Neutrophil (primary cell): ENCODE measurements at regions not wholly inside any gene's neighbourhood (a gene's known extent, or its start where the extent isn't known, plus 50 kb on each side); places are given as distances from the start of the nearest gene placed in this dataset.

Source experiments
- H3K27ac ChIP-seq: fragments of 200-600 bp; sonication (generic); 2 replicates; pipeline ENCODE4 v1.5.1; 2016; ENCODE audit warnings: mild to moderate bottlenecking, moderate library complexity
- H3K27me3 ChIP-seq: fragments of 200-600 bp; sonication (generic); 2 replicates; pipeline ENCODE4 v1.6.0; 2016; ENCODE audit warnings: mild to moderate bottlenecking
- H3K36me3 ChIP-seq: fragments of 200-600 bp; sonication (generic); 2 replicates; pipeline ENCODE4 v1.5.1; 2017
- H3K4me1 ChIP-seq, 2 experiments: fragments of 200-600 bp in 1 of 2; sonication (generic) in 1 of 2; 1 replicate in 1 of 2; 2 replicates in 1 of 2; pipeline versions ENCODE4 v1.5.1 to v1.6.1; 2013 to 2016; ENCODE audit warnings: low read depth in 1 of 2, low read length in 1 of 2, mild to moderate bottlenecking in 1 of 2, moderate library complexity in 1 of 2; ENCODE audit not compliant: control insufficient read depth in 1 of 2, insufficient read depth in 1 of 2
- H3K4me3 ChIP-seq, 2 experiments: fragments of 200-600 bp in 1 of 2; sonication (generic) in 1 of 2; 1 replicate in 1 of 2; 2 replicates in 1 of 2; pipeline ENCODE4 v1.5.1; 2013 to 2016; ENCODE audit warnings: low read depth in 1 of 2, low read length in 1 of 2, mild to moderate bottlenecking in 1 of 2, moderate library complexity in 1 of 2
- H3K9me3 ChIP-seq: fragments of 200-600 bp; sonication (generic); 2 replicates; pipeline ENCODE4 v1.5.1; 2016
- CTCF ChIP-seq: fragments of 200-600 bp; sonication (generic); IDR thresholded peaks from 2 replicates; pipeline ENCODE4 v1.5.1; 2016; ENCODE audit warnings: antibody characterized with exemption

- H3K27me3 ChIP-seq = peaks cover 6% of the 10 kb centered on the region
- no peaks in the 10 kb centered on the region for H3K9me3 ChIP-seq
- H3K4me1 ChIP-seq = no peaks in the 10 kb centered on the region
- no peaks in the 10 kb centered on the region for H3K36me3 ChIP-seq
- no peak overlapping the region for H3K4me3 ChIP-seq
- TF ChIP-seq CTCF = no peak
- no peak overlapping the region for H3K27ac ChIP-seq
These were observed 135.0 kb upstream of the HNMT start for GRCh38 chr2:137829251-137829650.

- no peaks in the 10 kb centered on the region for H3K4me1 ChIP-seq
- H3K9me3 ChIP-seq = no peaks in the 10 kb centered on the region
- no peak overlapping the region for H3K4me3 ChIP-seq
- H3K27ac ChIP-seq = no peak overlapping the region
- no peaks in the 10 kb centered on the region for H3K36me3 ChIP-seq
- no peak for TF ChIP-seq CTCF
- peaks cover 6% of the 10 kb centered on the region for H3K27me3 ChIP-seq
These were observed 129.4 kb upstream of the HNMT start for GRCh38 chr2:137834760-137835379.

DNA sequence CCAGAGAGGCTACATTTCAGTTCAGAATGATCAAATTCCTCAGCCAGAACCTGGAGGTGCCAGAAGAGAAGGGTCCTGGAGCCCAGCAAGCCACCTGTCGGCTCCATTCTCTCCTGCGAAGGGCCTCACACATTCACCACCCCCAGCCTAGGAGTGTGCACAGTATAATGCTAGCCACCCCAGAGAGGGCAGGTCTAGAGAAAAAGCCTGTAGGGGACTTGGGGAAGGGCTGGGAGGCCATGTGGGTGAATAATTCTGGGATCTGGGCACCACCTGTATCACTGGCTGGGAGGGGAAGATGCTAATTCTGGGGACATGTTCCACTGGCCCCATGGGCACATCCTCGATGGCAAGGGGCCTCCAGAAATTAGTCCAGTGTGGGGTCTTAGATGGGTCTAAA, 127.6 kb upstream of the HNMT start:
- no peaks in the 10 kb centered on the region for H3K4me1 ChIP-seq
- no peaks in the 10 kb centered on the region for H3K9me3 ChIP-seq
- no peak overlapping the region for H3K4me3 ChIP-seq
- H3K36me3 ChIP-seq = no peaks in the 10 kb centered on the region
- TF ChIP-seq CTCF = no peak
- peaks cover 6% of the 10 kb centered on the region for H3K27me3 ChIP-seq
- no peak overlapping the region for H3K27ac ChIP-seq

DNA sequence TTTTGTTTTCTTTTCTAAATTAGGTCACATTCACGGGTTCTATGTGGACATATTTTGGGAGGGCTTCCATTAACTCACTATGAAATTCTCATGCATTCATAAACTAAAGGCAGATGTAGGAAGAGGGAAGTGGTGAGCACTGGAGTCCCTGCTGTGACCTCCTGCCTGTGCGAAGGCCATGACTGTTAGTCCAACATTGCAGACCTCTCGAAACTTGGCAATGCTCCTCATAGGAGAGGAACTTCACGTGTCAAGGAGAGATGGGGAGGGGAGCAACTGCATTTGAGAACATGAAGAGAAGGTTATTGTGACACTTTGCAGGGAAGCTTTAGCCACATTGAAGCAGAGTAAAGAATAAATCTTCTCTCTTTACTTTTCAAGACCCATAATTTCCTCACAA, 126.4 kb upstream of the HNMT start:
- no peaks in the 10 kb centered on the region for H3K27me3 ChIP-seq
- H3K36me3 ChIP-seq = no peaks in the 10 kb centered on the region
- H3K27ac ChIP-seq = no peak overlapping the region
- no peak for TF ChIP-seq CTCF
- H3K9me3 ChIP-seq = no peaks in the 10 kb centered on the region
- no peaks in the 10 kb centered on the region for H3K4me1 ChIP-seq
- H3K4me3 ChIP-seq = no peak overlapping the region

DNA sequence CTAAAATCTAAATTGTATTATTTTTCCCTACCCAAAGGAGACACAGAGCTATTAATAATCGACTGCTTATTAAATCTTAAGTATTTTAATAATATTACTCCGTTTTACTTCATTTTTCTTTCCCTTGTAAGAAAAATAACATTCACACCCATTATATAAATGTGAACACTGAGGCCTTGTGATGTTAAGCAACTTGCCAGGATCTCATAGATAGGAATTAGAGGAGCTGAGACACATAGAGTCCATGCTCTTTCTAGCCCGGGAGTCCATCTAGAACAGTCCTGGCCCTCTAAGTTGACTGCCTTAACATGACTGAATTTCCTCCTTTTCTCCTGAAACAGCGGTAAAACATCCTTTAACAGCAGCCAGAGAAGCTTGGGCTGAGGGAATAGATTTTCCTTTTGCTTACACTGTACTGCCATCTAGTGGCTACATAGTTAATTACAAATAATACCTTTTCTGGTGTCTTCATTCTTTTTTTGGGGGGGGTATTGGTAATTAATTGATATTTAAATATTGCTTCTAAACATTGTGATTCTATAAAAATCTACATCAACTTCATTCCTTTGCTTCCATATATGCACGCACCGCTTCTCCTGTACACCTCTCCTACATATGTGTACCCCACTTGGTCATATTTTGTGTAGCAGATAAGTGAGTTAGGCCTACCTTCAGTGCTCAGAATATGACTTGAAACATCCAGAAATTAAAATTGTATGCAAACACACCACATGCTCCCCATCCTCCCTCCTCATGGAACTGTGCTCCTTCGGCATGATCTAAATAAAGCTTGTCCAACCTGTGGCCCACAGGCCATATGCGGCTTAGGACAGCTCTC, 125.8 kb upstream of the HNMT start:
- no peaks in the 10 kb centered on the region for H3K36me3 ChIP-seq
- H3K27me3 ChIP-seq = no peaks in the 10 kb centered on the region
- no peaks in the 10 kb centered on the region for H3K4me1 ChIP-seq

More for the DNA sequence above, 125.8 kb upstream of the HNMT start:
- Histone ChIP-seq H3K4me3 (no peak overlapping the region), H3K9me3 (no peaks in the 10 kb centered on the region), H3K27ac (no peak overlapping the region)
- peak; percentile 29 for TF ChIP-seq CTCF
